ENCODE measurements at regions not wholly inside any gene's neighbourhood (a gene's known extent, or its start where the extent isn't known, plus 50 kb on each side); places are given as distances from the start of the nearest gene placed in this dataset.

DNA sequence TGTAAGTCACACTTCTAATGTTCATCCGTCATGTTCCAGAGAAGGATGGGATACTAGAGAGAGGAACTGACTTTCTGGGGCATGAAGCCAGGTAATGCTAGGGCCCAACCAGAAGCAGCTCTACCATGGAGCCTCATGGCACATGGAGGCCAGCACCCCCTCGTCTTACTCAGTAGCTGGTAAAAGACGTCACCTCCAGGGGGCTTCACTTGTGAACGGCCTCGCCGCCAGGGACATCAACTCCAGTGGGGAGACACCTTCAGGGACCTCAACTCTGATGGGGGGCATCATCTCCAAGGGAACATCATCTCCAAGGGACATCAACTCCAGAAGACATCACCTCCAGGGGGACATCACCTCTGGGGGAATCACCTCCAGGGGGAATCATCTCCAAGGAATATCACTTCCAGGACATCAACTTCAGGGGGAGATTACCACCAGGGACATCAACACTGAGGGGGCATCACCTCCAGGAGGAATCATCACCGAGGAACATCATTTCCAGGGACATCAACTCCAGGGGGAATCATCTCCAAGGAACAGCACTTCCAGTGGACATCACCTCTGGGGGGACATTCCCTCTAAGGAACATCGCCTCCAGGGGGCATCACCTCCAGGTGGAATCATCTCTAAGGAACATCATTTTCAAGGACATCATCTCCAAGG, 168.4 kb downstream of the NDUFA10 start:
- H3K27ac ChIP-seq: no peak overlapping the region
- no peak for TF ChIP-seq ZFX (IDR thresholded peaks at IDR 0.05; ENCODE audit: borderline replicate concordance)
- TF ChIP-seq, protein P1, sequence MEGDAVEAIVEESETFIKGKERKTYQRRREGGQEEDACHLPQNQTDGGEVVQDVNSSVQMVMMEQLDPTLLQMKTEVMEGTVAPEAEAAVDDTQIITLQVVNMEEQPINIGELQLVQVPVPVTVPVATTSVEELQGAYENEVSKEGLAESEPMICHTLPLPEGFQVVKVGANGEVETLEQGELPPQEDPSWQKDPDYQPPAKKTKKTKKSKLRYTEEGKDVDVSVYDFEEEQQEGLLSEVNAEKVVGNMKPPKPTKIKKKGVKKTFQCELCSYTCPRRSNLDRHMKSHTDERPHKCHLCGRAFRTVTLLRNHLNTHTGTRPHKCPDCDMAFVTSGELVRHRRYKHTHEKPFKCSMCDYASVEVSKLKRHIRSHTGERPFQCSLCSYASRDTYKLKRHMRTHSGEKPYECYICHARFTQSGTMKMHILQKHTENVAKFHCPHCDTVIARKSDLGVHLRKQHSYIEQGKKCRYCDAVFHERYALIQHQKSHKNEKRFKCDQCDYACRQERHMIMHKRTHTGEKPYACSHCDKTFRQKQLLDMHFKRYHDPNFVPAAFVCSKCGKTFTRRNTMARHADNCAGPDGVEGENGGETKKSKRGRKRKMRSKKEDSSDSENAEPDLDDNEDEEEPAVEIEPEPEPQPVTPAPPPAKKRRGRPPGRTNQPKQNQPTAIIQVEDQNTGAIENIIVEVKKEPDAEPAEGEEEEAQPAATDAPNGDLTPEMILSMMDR (IDR thresholded peaks at IDR 0.05): no peak

GRCh38 chr2:239855863-239856587, 169.1 kb downstream of the NDUFA10 start:
- H3K27ac ChIP-seq: no peak overlapping the region
- TF ChIP-seq, protein P1 (IDR thresholded peaks at IDR 0.05): no peak
- no peak for TF ChIP-seq ZFX (IDR thresholded peaks at IDR 0.05; ENCODE audit: borderline replicate concordance)

DNA sequence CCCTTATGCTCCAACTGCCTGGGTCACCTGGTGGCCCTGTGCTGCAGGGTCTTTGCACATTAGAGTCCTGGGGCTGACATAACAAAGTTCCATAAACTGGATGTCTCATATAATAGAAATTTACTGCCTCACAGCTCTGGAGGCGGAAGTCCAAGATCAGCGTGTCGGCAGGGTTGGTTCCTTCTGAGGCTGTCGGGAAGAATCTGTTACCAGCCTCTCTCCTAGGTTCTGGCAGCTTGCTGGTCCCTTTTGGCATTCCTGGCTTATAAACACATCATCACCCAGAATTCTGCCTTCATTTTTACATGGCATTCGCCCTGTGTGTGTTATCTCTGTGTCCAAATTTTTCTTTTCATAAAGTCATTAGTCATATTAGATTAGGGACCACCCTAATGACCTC, 170.5 kb downstream of the NDUFA10 start:
- H3K27ac ChIP-seq: no peak overlapping the region
- TF ChIP-seq, protein P1 (IDR thresholded peaks at IDR 0.05): no peak
- no peak for TF ChIP-seq ZFX (IDR thresholded peaks at IDR 0.05; ENCODE audit: borderline replicate concordance)

DNA sequence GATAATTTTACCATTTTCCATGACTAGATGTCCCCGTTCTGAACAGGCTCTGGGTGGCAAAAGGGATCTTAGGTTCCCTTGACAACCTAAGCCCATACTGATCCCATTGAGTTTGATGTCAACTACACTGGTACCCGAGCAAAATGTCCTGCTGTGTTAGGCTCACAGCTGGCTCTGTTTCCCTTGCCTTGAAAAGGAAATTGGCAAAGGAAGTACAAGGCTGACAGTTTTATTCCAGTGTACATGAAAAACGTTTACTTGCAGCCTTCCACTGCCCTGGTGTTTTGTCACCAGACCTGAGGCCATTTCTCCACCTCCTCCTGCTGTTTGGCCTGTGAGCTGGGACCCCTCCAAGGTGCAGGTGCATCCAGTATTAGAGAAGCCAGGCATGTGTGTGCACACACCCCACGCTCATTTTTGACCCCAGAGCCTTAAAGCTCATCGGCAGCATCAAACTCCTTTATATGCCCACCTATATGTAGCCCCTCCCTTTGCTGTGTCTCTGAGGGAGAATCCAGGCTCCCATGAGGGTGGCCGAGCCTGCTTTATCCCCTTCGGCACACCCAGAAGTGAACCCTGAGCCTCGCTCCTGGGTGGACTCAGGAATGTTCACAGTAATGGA, 171.3 kb downstream of the NDUFA10 start:
- TF ChIP-seq ZFX (IDR thresholded peaks at IDR 0.05; ENCODE audit: borderline replicate concordance): no peak
- no peak overlapping the region for H3K27ac ChIP-seq

GRCh38 chr2:239853121-239853520, 172.0 kb downstream of the NDUFA10 start:
- H3K27ac ChIP-seq: no peak overlapping the region
- TF ChIP-seq, protein P1 (IDR thresholded peaks at IDR 0.05): no peak
- no peak for TF ChIP-seq ZFX (IDR thresholded peaks at IDR 0.05; ENCODE audit: borderline replicate concordance)

DNA sequence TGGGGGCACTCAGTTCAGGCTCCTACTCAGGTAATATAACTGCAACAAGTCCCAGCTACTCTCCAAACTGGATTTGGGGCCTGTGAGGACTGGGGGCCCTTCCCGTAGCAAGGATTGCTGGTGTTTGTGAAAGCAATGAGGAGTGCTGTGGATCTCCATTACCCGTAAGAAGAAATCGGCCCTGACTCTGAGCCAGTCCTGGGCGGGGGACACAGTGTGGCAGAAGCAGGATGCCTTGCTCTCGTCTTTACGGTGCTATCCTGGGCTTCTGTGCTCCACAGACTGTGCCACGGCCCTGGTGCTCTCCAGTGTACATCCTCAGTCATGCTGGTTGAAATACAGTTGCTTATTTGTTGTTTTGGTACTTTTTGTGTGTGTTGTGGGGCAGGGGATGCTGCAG, 172.9 kb downstream of the NDUFA10 start:
- TF ChIP-seq, protein P1 (IDR thresholded peaks at IDR 0.05): no peak
- TF ChIP-seq ZFX (IDR thresholded peaks at IDR 0.05; ENCODE audit: borderline replicate concordance): no peak

DNA sequence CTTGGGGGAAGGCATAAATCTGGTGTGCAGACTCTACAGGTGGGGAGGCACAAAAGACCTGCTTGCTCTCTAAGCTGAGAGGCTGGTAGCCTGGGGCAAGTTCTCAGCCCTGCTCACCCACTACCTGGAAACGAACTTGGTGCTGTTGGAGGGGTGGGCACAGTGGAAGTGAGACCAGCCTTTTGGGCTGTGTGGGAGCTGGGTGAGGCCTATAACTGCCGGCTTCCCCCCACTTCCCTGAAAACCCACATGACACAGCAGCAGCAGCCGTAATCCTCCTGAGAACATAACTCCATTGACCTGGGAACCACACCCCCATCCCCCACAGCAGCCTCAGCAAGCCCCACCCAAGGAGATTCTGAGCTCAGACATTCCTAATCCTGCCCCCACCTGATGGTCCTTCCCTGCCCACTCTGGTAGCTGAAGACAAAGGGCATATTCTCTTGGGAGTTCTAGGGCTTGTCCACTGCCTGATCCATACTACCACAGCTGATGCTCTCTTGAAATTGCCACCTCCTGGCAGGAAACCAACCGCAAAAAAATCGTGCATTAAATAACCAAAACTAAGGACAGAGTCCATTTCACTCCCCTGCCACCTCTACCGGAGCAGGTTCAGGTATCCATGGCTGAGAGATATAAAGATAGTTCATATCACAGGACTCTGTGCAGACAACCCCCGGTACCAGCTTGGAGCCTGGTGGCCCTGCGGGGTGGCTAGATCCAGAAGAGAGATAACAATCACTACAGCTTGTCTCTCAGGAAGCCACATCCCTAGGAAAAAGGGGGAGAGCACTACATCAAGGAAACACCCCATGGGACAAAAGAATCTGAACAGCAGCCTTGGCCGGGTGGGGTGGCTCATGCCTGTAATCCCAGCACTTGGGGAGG, 178.1 kb downstream of the NDUFA10 start:
- no peak overlapping the region for H3K27ac ChIP-seq
- TF ChIP-seq ZFX (IDR thresholded peaks at IDR 0.05; ENCODE audit: borderline replicate concordance): no peak
- TF ChIP-seq, protein P1 (IDR thresholded peaks at IDR 0.05): no peak

More for the DNA sequence above, 172.9 kb downstream of the NDUFA10 start:
- no peak overlapping the region for H3K27ac ChIP-seq

Measured in 22Rv1 (cell line).